K562 (cell line): ENCODE measurements at regions not wholly inside any gene's neighbourhood (a gene's known extent, or its start where the extent isn't known, plus 50 kb on each side); places are given as distances from the start of the nearest gene placed in this dataset.
A peak's percentile ranks its signal among the peaks of the same experiment; 100 is the strongest.

Experiments
- ATAC-seq: fragments of 200-7000 bp; cut with Tn5 transposase; 3 replicates; pipeline ENCODE4 v1.9.1; 2020; ENCODE audit warnings: moderate library complexity
- BruUV-seq: library from RNA; stranded (reverse); fragments of 400-500 nt; replicated peaks from 2 replicates; lab custom pipeline; 2021; lab: Mats Ljungman, UMichigan
- CTCF ChIA-PET: fragments of 300-600 bp; formaldehyde crosslinking; extraction: SDS; loops from one replicate; lab custom pipeline; 2021; ENCODE audit warnings: low intra/inter-chr PET ratio; lab: Yijun Ruan, JAX
- POLR2A ChIA-PET: fragments of 300-600, 350-650 bp; sonication (Branson Sonifier 250); formaldehyde crosslinking; extraction: SDS; loops from one replicate; lab custom pipeline; 2021; ENCODE audit warnings: antibody characterized with exemption, inconsistent platforms; lab: Yijun Ruan, JAX
- DNase-seq, 4 experiments: peaks; one replicate each; pipeline versions ENCODE4 v3.0.0 to v3.0.0-alpha.2; 2011 to 2018; ENCODE audit warnings: low spot score in 3 of 4, mixed read lengths in 3 of 4; ENCODE audit errors: extremely low read depth in 1 of 4
- FAIRE-seq: peaks from 2 replicates; lab custom pipeline; 2011; peaks lifted over from hg19 to GRCh38; lab: Jason Lieb, UNC
- H2AFZ ChIP-seq: 2 replicates; pipeline ENCODE4 v1.6.0; 2011; ENCODE audit warnings: low read depth, low read length, control low read depth, inconsistent platforms
- H3K27ac ChIP-seq: fragments of 200-600 bp; 3 replicates; pipeline ENCODE4 v1.8.0; 2011; ENCODE audit warnings: low read depth, mild to moderate bottlenecking, control low read depth, inconsistent platforms, low read length, moderate library complexity, mixed read lengths; ENCODE audit errors: extremely low read depth
- H3K27me3 ChIP-seq, 2 experiments: fragments of 300-600 bp in 1 of 2; 2 replicates in 1 of 2; 3 replicates in 1 of 2; pipeline versions ENCODE4 v1.6.0 to v1.8.0; 2011; ENCODE audit warnings: inconsistent platforms in 2 of 2, low read length in 2 of 2, mild to moderate bottlenecking in 1 of 2, mixed read lengths in 1 of 2, moderate library complexity in 1 of 2; ENCODE audit not compliant: control insufficient read depth in 2 of 2, insufficient read depth in 2 of 2
- H3K36me3 ChIP-seq: fragments of 300-600 bp; 3 replicates; pipeline ENCODE4 v1.8.0; 2011; ENCODE audit warnings: mild to moderate bottlenecking, low read length, inconsistent platforms; ENCODE audit not compliant: control insufficient read depth, insufficient read depth
- H3K4me1 ChIP-seq, 2 experiments: fragments of 200-600 bp in 1 of 2; replicated peaks in 1 of 2; 2 replicates in 1 of 2; 3 replicates in 1 of 2; pipeline versions ENCODE4 v1.5.1 to v1.8.0; 2011; ENCODE audit warnings: inconsistent platforms in 2 of 2, low read length in 2 of 2, mild to moderate bottlenecking in 1 of 2, mixed read lengths in 1 of 2, moderate library complexity in 1 of 2; ENCODE audit not compliant: control insufficient read depth in 2 of 2, insufficient read depth in 2 of 2
- H3K4me2 ChIP-seq: 2 replicates; pipeline ENCODE4 v1.6.1; 2011; ENCODE audit warnings: low read length, control low read depth, inconsistent platforms, mixed read lengths; ENCODE audit not compliant: insufficient read depth
- H3K4me3 ChIP-seq: fragments of 200-600 bp; sonication (generic), shearing (Covaris generic); 2 replicates; pipeline ENCODE4 v1.5.1; 2016; ENCODE audit warnings: control low read depth, inconsistent platforms
- H3K79me2 ChIP-seq: fragments of 200-600 bp; 3 replicates; pipeline ENCODE4 v1.8.0; 2011; ENCODE audit warnings: low read length, inconsistent platforms; ENCODE audit not compliant: control insufficient read depth, insufficient read depth
- H3K9ac ChIP-seq, 2 experiments: 2 replicates each; pipeline versions ENCODE4 v1.6.0 to v1.6.1; 2011; ENCODE audit warnings: low read depth in 2 of 2, low read length in 2 of 2, control low read depth in 1 of 2, inconsistent platforms in 1 of 2, mild to moderate bottlenecking in 1 of 2, mixed read lengths in 1 of 2; ENCODE audit not compliant: insufficient read depth in 1 of 2
- H3K9me1 ChIP-seq: one replicate; pipeline ENCODE4 v1.6.0; 2011; ENCODE audit warnings: inconsistent platforms, mild to moderate bottlenecking, low read length, moderate library complexity; ENCODE audit not compliant: control insufficient read depth, insufficient read depth
- H3K9me3 ChIP-seq: replicated peaks from 2 replicates; pipeline ENCODE4 v1.5.1; 2011; ENCODE audit warnings: low read depth, low read length, inconsistent platforms; ENCODE audit not compliant: control insufficient read depth, insufficient read depth
- H4K20me1 ChIP-seq: replicated peaks from 2 replicates; pipeline ENCODE4 v1.6.1; 2011; ENCODE audit warnings: low read length, inconsistent platforms, mixed read lengths; ENCODE audit not compliant: control insufficient read depth, insufficient read depth
- DIDO1 ChIP-seq: fragments of 450-650 bp; IDR thresholded peaks from 2 replicates; pipeline ENCODE4 v1.6.1; 2016; ENCODE audit warnings: low read depth, missing biosample characterization, missing genetic modification characterization
- ESRRB ChIP-seq: fragments of 250-450 bp; sonication (Bioruptor Pico); IDR thresholded peaks from 2 replicates; pipeline ENCODE4 v1.5.0; 2020; ENCODE audit warnings: mild to moderate bottlenecking, moderate library complexity, borderline replicate concordance
- FOXK1 ChIP-seq: sonication (generic); formaldehyde crosslinking; IDR thresholded peaks from 2 replicates; pipeline ENCODE4 v1.8.0; 2022; ENCODE audit warnings: missing genetic modification reagents, mild to moderate bottlenecking, borderline replicate concordance
- FOXP1 ChIP-seq: sonication (generic); formaldehyde crosslinking; IDR thresholded peaks from 2 replicates; pipeline ENCODE4 v1.8.0; 2022; ENCODE audit warnings: mild to moderate bottlenecking, missing genetic modification reagents
- GABPA ChIP-seq: fragments of 200-800 bp; sonication (Bioruptor generic); conservative IDR thresholded peaks from 2 replicates; pipeline ENCODE4 v1.6.1; 2016; ENCODE audit warnings: low read depth, missing genetic modification characterization, missing compliant biosample characterization
- HDAC2 ChIP-seq: fragments of 450-650 bp; IDR thresholded peaks from 2 replicates; pipeline ENCODE4 v1.6.1; 2016; ENCODE audit warnings: mild to moderate bottlenecking
- MAFK ChIP-seq: IDR thresholded peaks from 2 replicates; pipeline ENCODE4 v1.6.1; 2011; ENCODE audit warnings: low read length, improper control_type of control experiment
- POLR3A ChIP-seq: IDR thresholded peaks from 2 replicates; pipeline ENCODE4 v1.6.1; 2011; ENCODE audit warnings: borderline replicate concordance, mild to moderate bottlenecking, moderate library complexity; ENCODE audit not compliant: insufficient read length, insufficient read depth; ENCODE audit errors: extremely low read depth
- SMAD4 ChIP-seq: fragments of 250-450 bp; sonication (Bioruptor Pico); conservative IDR thresholded peaks from 2 replicates; pipeline ENCODE4 v1.8.0; 2021; ENCODE audit warnings: inconsistent platforms, mild to moderate bottlenecking, moderate library complexity
- SMC3 ChIP-seq: conservative IDR thresholded peaks from 2 replicates; pipeline ENCODE4 v1.6.1; 2011; ENCODE audit warnings: low read depth, low read length, improper control_type of control experiment; ENCODE audit not compliant: insufficient read depth
- TRIM24 ChIP-seq, 2 experiments: fragments of 450-650 bp; IDR thresholded peaks; 2 replicates each; pipeline ENCODE4 v1.6.1; 2016
- ZBTB43 ChIP-seq: sonication (generic); formaldehyde crosslinking; IDR thresholded peaks from 2 replicates; pipeline ENCODE4 v1.8.0; 2023; ENCODE audit warnings: mild to moderate bottlenecking, missing genetic modification reagents
- ZFP36 ChIP-seq: fragments of 150-350 bp; IDR thresholded peaks from 2 replicates; pipeline ENCODE4 v1.6.1; 2018; ENCODE audit warnings: low read length, low read depth; ENCODE audit not compliant: partially characterized antibody
- ZNF217 ChIP-seq: sonication (generic); formaldehyde crosslinking; IDR thresholded peaks from 2 replicates; pipeline ENCODE4 v1.8.0; 2022; ENCODE audit warnings: mild to moderate bottlenecking, missing genetic modification reagents
- ZNF431 ChIP-seq: sonication (generic); formaldehyde crosslinking; IDR thresholded peaks from 2 replicates; pipeline ENCODE4 v1.8.0; 2022; ENCODE audit warnings: mild to moderate bottlenecking, missing genetic modification reagents
- ZNF76 ChIP-seq: fragments of 250-450 bp; sonication (Bioruptor Pico); IDR thresholded peaks from 2 replicates; pipeline ENCODE4 v1.4.0; 2020; ENCODE audit warnings: mild to moderate bottlenecking, moderate library complexity, borderline replicate concordance
- whole genome bisulfite sequencing: fragments of 100-300 bp; shearing (Covaris generic); methylation state at CpG from one replicate; pipeline ENCODE4 v1.1.6; 2016; ENCODE audit warnings: low coverage, mixed read lengths; ENCODE audit not compliant: insufficient coverage; ENCODE audit errors: missing lambda C conversion rate; 5-methylcytosine and 5-hydroxymethylcytosine counted together
- in situ Hi-C: fragments of 300-500 bp; cut with MboI; formaldehyde crosslinking; loops from 4 replicates; pipeline ENCODE4 v1.15.0; 2018; ENCODE audit warnings: inconsistent platforms, mixed read lengths
- intact Hi-C: fragments of 100-400 bp; cut with micrococcal nuclease; formaldehyde crosslinking; loops from 2 replicates; pipeline ENCODE4 v1.14.2; 2022
- TF ChIP-seq, protein P1 (sequence below): fragments of 250-450 bp; sonication (Bioruptor Pico); IDR thresholded peaks from 2 replicates; pipeline ENCODE4 v1.5.0; 2022; ENCODE audit warnings: mild to moderate bottlenecking
- TF ChIP-seq, protein P2 (sequence below): fragments of 250-450 bp; sonication (Bioruptor Pico); IDR thresholded peaks from 2 replicates; pipeline ENCODE4 v1.5.0; 2021; ENCODE audit warnings: mild to moderate bottlenecking, moderate library complexity

DNA sequence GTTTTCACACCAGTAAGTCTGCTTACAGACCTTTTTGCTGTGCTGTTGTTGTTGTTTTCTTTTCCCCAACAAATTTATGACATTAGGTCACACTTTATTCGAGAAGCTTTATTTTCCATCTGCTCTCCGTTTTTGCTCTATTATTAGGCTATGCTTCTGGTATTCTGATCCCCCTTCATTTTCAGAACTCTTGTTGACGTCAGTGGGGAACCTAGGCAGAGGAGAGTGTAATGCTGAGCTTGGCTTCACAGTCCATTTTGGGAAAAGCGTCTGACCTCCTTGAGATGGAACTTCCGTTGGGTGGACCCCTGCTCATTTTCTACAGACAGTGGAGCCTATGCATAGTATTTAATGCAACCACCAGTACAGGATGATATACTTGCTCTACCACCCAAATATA lies 387.9 kb upstream of the MEF2C start:
- Histone ChIP-seq H4K20me1 (no peaks in the 10 kb centered on the region), H2AFZ (peak overlapping the region; percentile 65; the same call in 1 of the 2 replicates), H3K9ac (no peak overlapping the region), H3K27me3 (no peaks in the 10 kb centered on the region), H3K4me3 (no peak overlapping the region), H3K27ac (no peak overlapping the region), H3K4me1 (peaks cover 0 to 13% of the 10 kb centered on the region in 2 experiments; a peak in 3 of 5 replicates), H3K4me2 (no peak overlapping the region), H3K36me3 (no peaks in the 10 kb centered on the region), H3K9me1 (no peaks in the 10 kb centered on the region), H3K79me2 (no peaks in the 10 kb centered on the region), H3K9me3 (no peaks in the 10 kb centered on the region)
- intact Hi-C loops (loop anchor here (10.0 kb wide), 1 partner anchor 536 kb away; no protein-coding TSS in a partner anchor), in situ Hi-C loops (no loop called here)
- no peak for DNase-seq
- FAIRE-seq: no peak
- no peak for ATAC-seq
- ChIA-PET POLR2A (interaction anchor here (1.1 kb wide), 1 partner anchor 10 kb away, joined by 4 read pairs; no protein-coding TSS in a partner anchor), CTCF (no interaction called here)
- WGBS: 49% methylated on average over 5 of the region's 5 CpGs
- BruUV-seq: no TSS peak
- no peak for TF ChIP-seq ZNF217 (CRISPR knock-in tag)
- TF ChIP-seq ZBTB43 (CRISPR knock-in tag): no peak
- no peak for TF ChIP-seq POLR3A
- TF ChIP-seq FOXK1 (CRISPR knock-in tag): no peak
- no peak for TF ChIP-seq SMAD4 (CRISPR knock-in tag)
- TF ChIP-seq ZNF431 (CRISPR knock-in tag): no peak
- TF ChIP-seq TRIM24 (IDR thresholded peaks at IDR 0.05): no peak
- no peak for TF ChIP-seq ESRRB
- TF ChIP-seq FOXP1 (CRISPR knock-in tag): no peak
- TF ChIP-seq DIDO1: no peak
- no peak for TF ChIP-seq HDAC2
- no peak for TF ChIP-seq MAFK
- TF ChIP-seq GABPA (tag): no peak
- no peak for TF ChIP-seq SMC3
- TF ChIP-seq, protein P1, sequence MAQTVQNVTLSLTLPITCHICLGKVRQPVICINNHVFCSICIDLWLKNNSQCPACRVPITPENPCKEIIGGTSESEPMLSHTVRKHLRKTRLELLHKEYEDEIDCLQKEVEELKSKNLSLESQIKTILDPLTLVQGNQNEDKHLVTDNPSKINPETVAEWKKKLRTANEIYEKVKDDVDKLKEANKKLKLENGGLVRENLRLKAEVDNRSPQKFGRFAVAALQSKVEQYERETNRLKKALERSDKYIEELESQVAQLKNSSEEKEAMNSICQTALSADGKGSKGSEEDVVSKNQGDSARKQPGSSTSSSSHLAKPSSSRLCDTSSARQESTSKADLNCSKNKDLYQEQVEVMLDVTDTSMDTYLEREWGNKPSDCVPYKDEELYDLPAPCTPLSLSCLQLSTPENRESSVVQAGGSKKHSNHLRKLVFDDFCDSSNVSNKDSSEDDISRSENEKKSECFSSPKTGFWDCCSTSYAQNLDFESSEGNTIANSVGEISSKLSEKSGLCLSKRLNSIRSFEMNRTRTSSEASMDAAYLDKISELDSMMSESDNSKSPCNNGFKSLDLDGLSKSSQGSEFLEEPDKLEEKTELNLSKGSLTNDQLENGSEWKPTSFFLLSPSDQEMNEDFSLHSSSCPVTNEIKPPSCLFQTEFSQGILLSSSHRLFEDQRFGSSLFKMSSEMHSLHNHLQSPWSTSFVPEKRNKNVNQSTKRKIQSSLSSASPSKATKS (CRISPR knock-in tag): no peak
- TF ChIP-seq ZFP36: no peak
- TF ChIP-seq, protein P2, sequence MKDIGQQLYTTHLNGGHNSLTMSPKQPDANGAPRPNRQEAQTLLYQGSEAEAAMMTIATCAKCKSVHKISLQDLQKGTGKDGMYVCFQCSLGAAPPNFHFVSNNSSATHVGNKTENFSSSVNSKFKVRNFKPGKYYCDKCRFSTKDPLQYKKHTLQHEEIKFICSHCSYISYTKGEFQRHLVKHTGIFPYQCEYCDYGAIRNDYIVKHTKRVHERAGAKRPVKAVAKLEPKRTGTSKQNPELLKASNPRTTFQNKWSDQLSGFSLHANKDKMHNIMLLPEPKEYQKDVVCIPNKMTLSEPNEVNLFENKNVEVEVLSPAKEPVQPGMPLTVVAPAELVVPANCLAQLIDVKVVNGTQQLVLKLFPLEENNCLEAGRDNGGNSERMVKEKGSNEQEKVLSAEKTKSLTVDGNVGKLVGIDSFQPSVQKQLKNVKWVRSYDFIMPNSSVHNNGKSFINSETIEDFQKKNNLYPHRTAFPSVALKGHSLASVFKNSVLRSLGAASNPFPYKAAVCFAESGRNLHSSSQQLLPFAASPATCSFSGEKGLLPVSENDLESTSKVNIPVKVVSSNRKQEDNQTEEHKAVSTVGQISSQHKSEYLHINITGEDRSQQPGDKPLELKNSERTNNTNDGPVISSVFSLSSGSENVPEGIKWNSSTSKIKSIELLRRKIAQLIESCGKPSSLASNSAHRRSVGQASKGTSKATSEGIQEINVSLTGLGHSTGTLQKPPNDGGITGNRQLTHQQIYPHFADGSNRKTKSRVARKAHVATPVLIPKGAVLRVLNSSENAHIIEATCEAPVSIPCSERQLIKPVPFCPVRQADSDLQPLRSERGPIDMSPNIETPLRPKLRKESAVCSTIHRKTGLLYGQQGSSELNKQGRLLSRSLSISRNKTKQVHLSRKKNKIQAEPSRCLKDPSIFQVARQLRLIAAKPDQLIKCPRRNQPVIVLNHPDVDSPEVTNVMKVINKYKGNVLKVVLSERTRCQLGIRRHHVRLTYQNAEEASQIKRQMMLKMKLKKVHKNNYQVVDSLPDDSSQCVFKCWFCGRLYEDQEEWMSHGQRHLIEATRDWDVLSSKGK (CRISPR knock-in tag): no peak
- TF ChIP-seq ZNF76 (CRISPR knock-in tag): no peak
